IMR-90 (cell line): ENCODE measurements at regions not wholly inside any gene's neighbourhood (a gene's known extent, or its start where the extent isn't known, plus 50 kb on each side); places are given as distances from the start of the nearest gene placed in this dataset.

Experiments
- BHLHE40 ChIP-seq: fragments of 150-350 bp; IDR thresholded peaks from 2 replicates; pipeline ENCODE4 v1.6.1; 2016; ENCODE audit warnings: mild to moderate bottlenecking, low read depth, low read length
- CEBPB ChIP-seq: IDR thresholded peaks from 2 replicates; pipeline ENCODE4 v1.6.1; 2012; ENCODE audit warnings: low read depth, low read length, improper control_type of control experiment
- CTCF ChIP-seq: conservative IDR thresholded peaks from 2 replicates; pipeline ENCODE4 v1.5.1; 2012; ENCODE audit warnings: mild to moderate bottlenecking, low read depth, low read length, improper control_type of control experiment
- ELK1 ChIP-seq: fragments of 150-350 bp; IDR thresholded peaks from 2 replicates; pipeline ENCODE4 v1.6.1; 2016; ENCODE audit warnings: low read depth, mild to moderate bottlenecking, low read length, moderate library complexity, borderline replicate concordance
- FOS ChIP-seq: fragments of 150-350 bp; IDR thresholded peaks from 2 replicates; pipeline ENCODE4 v1.6.1; 2016; ENCODE audit warnings: low read depth, low read length
- MAFK ChIP-seq: IDR thresholded peaks from 2 replicates; pipeline ENCODE4 v1.6.1; 2012; ENCODE audit warnings: low read depth, low read length, improper control_type of control experiment
- MAZ ChIP-seq: IDR thresholded peaks from 2 replicates; pipeline ENCODE4 v1.6.1; 2012; ENCODE audit warnings: low read depth, mild to moderate bottlenecking, low read length, improper control_type of control experiment, moderate library complexity, borderline replicate concordance
- MXI1 ChIP-seq: IDR thresholded peaks from 2 replicates; pipeline ENCODE4 v1.6.1; 2012; ENCODE audit warnings: low read depth, mild to moderate bottlenecking, low read length, moderate library complexity, borderline replicate concordance
- NFE2L2 ChIP-seq: fragments of 150-350 bp; IDR thresholded peaks from 2 replicates; pipeline ENCODE4 v1.6.1; 2016; ENCODE audit warnings: low read depth, mild to moderate bottlenecking, low read length
- POLR2A ChIP-seq: IDR thresholded peaks from 2 replicates; pipeline ENCODE4 v1.6.1; 2012; ENCODE audit warnings: mild to moderate bottlenecking, low read depth, low read length
- RAD21 ChIP-seq: IDR thresholded peaks from 2 replicates; pipeline ENCODE4 v1.6.1; 2012; ENCODE audit warnings: low read length, improper control_type of control experiment
- RCOR1 ChIP-seq: IDR thresholded peaks from 2 replicates; pipeline ENCODE4 v1.6.1; 2012; ENCODE audit warnings: mild to moderate bottlenecking, low read length, improper control_type of control experiment; ENCODE audit not compliant: insufficient replicate concordance
- RFX5 ChIP-seq: IDR thresholded peaks from 2 replicates; pipeline ENCODE4 v1.8.0; 2012; ENCODE audit warnings: low read depth, mild to moderate bottlenecking, low read length, moderate library complexity

- TF ChIP-seq POLR2A (no peak), CTCF (no peak), RAD21 (no peak), MXI1 (no peak), RCOR1 (no peak), CEBPB (no peak), ELK1 (no peak), RFX5 (no peak), FOS (no peak), MAZ (no peak), BHLHE40 (no peak), NFE2L2 (no peak), MAFK (no peak)
These were observed 621.7 kb downstream of the MATN1 start for GRCh38 chr1:30101487-30102227.
